ENCODE measurements at regions not wholly inside any gene's neighbourhood (a gene's known extent, or its start where the extent isn't known, plus 50 kb on each side); places are given as distances from the start of the nearest gene placed in this dataset.

GRCh38 chr10:43899224-43899959 is 250.7 kb upstream of the ZNF32 start:
- TF ChIP-seq CTCF (optimal IDR thresholded peaks at IDR 0.05 in 1 of 3, IDR thresholded peaks at IDR 0.05 in 1 of 3, conservative IDR thresholded peaks at IDR 0.05 in 1 of 3; ENCODE audit: extremely low read depth in 1 of 3, insufficient read depth in 2 of 3, low read length in 3 of 3): no peak
- TF ChIP-seq EZH2 (IDR thresholded peaks at IDR 0.05; ENCODE audit: low read length): no peak
